Vagina (tissue), 2 donors: ENCODE measurements at regions not wholly inside any gene's neighbourhood (a gene's known extent, or its start where the extent isn't known, plus 50 kb on each side); places are given as distances from the start of the nearest gene placed in this dataset.
"Not testable (repeated sequence)": the region's sequence is repeated elsewhere in the genome, so short reads cannot be mapped to it uniquely, and the experiment has no call there.

ENCODE experiments used
- DNase-seq, 2 donors: peaks; one replicate each; pipeline ENCODE4 v3.0.0-alpha.2; 2017; ENCODE audit errors: extremely low spot score in 2 of 2
- H3K27ac ChIP-seq: fragments of 200-600 bp; sonication (generic); one replicate; pipeline ENCODE4 v1.5.1; 2019
- H3K27me3 ChIP-seq: fragments of 200-600 bp; sonication (generic); one replicate; pipeline ENCODE4 v1.5.1; 2019
- H3K36me3 ChIP-seq, 2 donors: fragments of 200-600 bp; sonication (generic); one replicate each; pipeline ENCODE4 v1.5.1; 2017 to 2019
- H3K4me1 ChIP-seq: fragments of 200-600 bp; sonication (generic); one replicate; pipeline ENCODE4 v1.5.1; 2019
- H3K4me3 ChIP-seq, 2 donors: fragments of 200-600 bp; sonication (generic); 1 replicate in 1 of 2; 2 replicates in 1 of 2; pipeline ENCODE4 v1.5.1; 2016 to 2019
- H3K9me3 ChIP-seq: fragments of 200-600 bp; sonication (generic); one replicate; pipeline ENCODE4 v1.5.1; 2019
- POLR2A ChIP-seq, 2 donors: fragments of 450-650 bp; IDR thresholded peaks; one replicate each; pipeline ENCODE4 v1.6.1; 2017; ENCODE audit warnings: antibody characterized with exemption in 2 of 2, mild to moderate bottlenecking in 2 of 2, moderate library complexity in 2 of 2
- POLR2AphosphoS5 ChIP-seq, 2 donors: sonication (generic); formaldehyde crosslinking; IDR thresholded peaks; one replicate each; pipeline ENCODE4 v1.9.0; 2017; ENCODE audit warnings: antibody characterized with exemption in 2 of 2, mild to moderate bottlenecking in 2 of 2, low read depth in 1 of 2; ENCODE audit not compliant: insufficient read depth in 1 of 2
- intact Hi-C: fragments of 100-400 bp; cut with DNase I; formaldehyde crosslinking; loops from one replicate; pipeline ENCODE4 v1.15.1; 2023
- TF ChIP-seq, protein P1 (sequence below), 3 experiments: fragments of 450-650 bp in 2 of 3; fragments of 200-600 bp in 1 of 3; sonication (generic) in 1 of 3; IDR thresholded peaks; one replicate each; pipeline ENCODE4 v1.5.1; 2017 to 2019; ENCODE audit warnings: antibody characterized with exemption in 3 of 3, mild to moderate bottlenecking in 2 of 3, moderate library complexity in 2 of 3

DNA sequence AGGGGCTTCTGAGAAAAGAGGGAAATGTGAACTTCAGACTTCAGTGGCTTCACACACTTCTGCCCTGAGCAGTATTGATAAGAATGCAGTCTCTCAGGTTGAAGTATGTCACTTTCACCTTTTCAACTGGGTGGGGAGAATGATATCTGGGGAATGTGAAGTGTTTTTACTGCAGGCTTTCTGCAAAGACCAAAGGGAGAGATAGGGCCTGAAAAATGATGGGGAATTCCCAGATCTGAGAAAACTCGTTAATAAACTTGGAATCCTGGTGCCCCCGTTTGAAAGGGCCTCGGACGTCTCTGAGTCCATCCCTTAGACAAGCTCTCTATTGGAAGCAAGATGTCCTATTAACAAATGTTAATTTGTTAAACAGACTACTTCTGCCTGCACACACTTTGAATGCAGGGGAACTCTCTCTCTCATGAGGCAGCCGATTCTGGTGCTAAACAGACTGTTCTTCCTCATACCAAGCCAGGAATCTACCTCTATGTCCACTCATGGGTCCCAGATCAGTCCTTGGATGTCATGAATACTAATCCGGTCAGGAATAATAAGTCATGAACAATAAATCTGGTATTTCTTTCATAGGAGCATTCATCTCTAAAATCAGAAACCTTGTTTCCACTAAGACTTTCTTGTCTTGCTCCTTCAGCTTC, 193.6 kb downstream of the JCAD start:
- no peak overlapping the region for H3K27ac ChIP-seq
- DNase-seq = no peak
- intact Hi-C loops = no loop called here
- no peaks in the 10 kb centered on the region for H3K27me3 ChIP-seq
- H3K9me3 ChIP-seq = no peaks in the 10 kb centered on the region
- no peak for TF ChIP-seq POLR2AphosphoS5 (IDR thresholded peaks at IDR 0.05; ENCODE audit: insufficient read depth in 1 of 2, low read depth in 1 of 2)
- TF ChIP-seq, protein P1, sequence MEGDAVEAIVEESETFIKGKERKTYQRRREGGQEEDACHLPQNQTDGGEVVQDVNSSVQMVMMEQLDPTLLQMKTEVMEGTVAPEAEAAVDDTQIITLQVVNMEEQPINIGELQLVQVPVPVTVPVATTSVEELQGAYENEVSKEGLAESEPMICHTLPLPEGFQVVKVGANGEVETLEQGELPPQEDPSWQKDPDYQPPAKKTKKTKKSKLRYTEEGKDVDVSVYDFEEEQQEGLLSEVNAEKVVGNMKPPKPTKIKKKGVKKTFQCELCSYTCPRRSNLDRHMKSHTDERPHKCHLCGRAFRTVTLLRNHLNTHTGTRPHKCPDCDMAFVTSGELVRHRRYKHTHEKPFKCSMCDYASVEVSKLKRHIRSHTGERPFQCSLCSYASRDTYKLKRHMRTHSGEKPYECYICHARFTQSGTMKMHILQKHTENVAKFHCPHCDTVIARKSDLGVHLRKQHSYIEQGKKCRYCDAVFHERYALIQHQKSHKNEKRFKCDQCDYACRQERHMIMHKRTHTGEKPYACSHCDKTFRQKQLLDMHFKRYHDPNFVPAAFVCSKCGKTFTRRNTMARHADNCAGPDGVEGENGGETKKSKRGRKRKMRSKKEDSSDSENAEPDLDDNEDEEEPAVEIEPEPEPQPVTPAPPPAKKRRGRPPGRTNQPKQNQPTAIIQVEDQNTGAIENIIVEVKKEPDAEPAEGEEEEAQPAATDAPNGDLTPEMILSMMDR (IDR thresholded peaks at IDR 0.05) = no peak
- TF ChIP-seq POLR2A (IDR thresholded peaks at IDR 0.05) = no peak
- no peaks in the 10 kb centered on the region for H3K36me3 ChIP-seq
- H3K4me1 ChIP-seq = peaks cover 20% of the 10 kb centered on the region
- H3K4me3 ChIP-seq = no peak overlapping the region

DNA sequence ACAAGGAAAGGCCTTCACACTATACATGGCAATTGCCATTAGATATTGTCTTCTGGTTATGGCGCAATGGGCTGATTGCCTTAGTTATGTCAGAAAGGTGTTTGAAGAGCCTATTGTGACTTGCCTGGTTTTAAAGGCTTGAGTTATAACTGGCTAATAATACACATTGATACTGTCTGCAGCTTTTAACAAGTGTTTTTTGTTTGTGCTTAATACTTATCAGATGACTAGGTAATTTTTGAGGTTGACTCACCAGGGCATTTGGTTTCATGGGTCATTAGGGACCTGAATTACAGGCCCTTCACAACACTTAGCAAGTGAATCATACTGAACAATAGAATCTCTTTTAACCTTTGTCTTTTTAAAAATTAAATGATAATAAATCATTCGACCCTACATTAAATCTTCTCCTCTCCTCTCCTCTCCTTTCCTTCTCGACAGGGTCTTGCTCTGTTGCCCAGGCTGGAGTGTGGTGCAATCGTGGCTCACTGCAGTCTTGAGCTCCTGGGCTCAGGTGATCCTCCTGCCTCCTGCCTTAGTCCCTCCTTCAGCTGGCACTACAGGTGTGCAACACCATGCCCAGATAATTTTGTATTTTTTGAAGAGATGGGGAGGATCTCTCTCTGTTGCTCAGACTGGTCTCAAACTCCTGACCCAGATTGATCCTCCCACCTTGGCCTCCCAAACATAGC, 196.3 kb downstream of the JCAD start:
- H3K27ac ChIP-seq = no peak overlapping the region
- H3K4me1 ChIP-seq = peaks cover 47% of the 10 kb centered on the region
- no peaks in the 10 kb centered on the region for H3K36me3 ChIP-seq
- H3K27me3 ChIP-seq = no peaks in the 10 kb centered on the region
- TF ChIP-seq POLR2AphosphoS5 (IDR thresholded peaks at IDR 0.05; ENCODE audit: insufficient read depth in 1 of 2, low read depth in 1 of 2) (peak in 1 of 2 donors; percentile 43), POLR2A (IDR thresholded peaks at IDR 0.05) (no peak)
- TF ChIP-seq, protein P1 (IDR thresholded peaks at IDR 0.05) = no peak
- intact Hi-C loops = no loop called here
- H3K4me3 ChIP-seq = no peak overlapping the region
- no peaks in the 10 kb centered on the region for H3K9me3 ChIP-seq
- DNase-seq = no peak

DNA sequence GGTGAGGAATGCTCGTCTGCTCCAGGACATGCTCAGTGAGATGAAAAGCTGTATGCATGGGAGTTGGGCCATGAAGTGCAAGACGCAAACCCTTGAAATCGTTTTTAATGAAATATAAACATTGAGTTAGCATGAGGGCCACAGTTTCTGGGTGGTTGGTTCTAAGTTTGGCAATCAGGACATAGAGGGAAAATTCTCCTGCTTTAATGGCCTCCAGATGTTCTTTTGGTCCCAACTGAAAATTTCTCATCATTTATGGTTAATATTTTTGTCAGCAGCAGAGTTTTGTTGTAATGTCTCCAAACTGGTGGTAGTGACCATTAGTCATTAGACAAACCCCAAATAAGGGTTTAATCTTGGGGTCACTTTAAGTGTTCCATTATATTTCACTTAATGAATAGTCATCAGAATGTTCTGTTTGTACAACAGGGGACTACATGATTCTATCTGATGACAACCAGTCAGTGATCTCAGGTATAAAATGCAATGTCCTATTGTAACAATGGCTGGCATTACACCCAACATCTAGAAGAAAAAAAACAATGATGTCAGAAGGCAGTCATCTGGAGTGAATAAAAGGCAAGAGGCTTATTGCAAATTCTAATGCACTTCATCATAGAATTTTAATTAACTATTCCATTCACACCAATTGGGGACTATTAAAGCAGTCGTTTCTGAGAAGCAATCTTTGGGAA, 197.4 kb downstream of the JCAD start:
- TF ChIP-seq POLR2AphosphoS5 (IDR thresholded peaks at IDR 0.05; ENCODE audit: insufficient read depth in 1 of 2, low read depth in 1 of 2) (no peak), POLR2A (IDR thresholded peaks at IDR 0.05) (no peak)
- TF ChIP-seq, protein P1 (IDR thresholded peaks at IDR 0.05) = no peak
- Histone ChIP-seq H3K27ac (no peak overlapping the region), H3K4me1 (peaks cover 52% of the 10 kb centered on the region), H3K4me3 (no peak overlapping the region), H3K9me3 (no peaks in the 10 kb centered on the region), H3K36me3 (no peaks in the 10 kb centered on the region), H3K27me3 (no peaks in the 10 kb centered on the region)
- no peak for DNase-seq
- intact Hi-C loops = no loop called here

DNA sequence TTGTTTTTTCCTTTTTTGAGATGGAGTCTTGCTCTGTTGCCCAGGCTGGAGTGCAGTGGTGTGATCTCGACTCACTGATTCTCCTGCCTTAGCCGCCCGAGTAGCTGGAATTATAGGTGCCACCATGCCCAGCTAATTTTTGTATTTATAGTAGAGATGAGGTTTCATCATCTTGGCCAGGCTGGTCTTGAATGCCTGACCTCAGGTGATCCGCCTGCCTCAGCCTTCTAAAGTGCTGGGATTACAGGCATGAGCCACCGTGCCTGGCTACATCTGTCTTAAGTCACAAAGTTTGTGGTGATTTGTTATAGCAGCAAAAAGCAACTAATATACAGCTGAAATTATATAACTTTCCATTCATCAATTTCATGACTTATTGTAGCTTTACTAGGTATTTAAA, 198.2 kb downstream of the JCAD start:
- H3K9me3 ChIP-seq, H3K4me3 ChIP-seq, intact Hi-C loops, DNase-seq, H3K27ac ChIP-seq, H3K27me3 ChIP-seq, H3K36me3 ChIP-seq: not testable (repeated sequence)
- peaks cover 52% of the 10 kb centered on the region for H3K4me1 ChIP-seq

DNA sequence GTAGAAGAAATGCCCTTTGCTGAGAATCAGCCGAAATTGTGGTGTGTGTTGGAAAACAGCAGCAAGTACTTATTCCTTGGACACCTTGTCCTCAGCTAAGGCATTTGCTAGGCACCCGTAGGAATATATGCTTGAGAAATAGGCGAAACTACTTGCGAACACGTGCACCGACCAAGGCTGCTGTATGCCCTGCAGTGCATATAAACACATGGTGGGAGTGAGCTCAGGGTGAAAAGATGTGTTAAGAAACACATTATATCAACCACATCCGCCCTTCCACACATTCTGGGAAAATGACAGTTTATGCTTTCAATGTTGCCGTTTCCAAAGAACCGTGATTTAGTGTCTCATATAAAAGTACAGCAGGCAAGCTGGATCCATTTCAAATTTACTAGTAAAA, 199.2 kb downstream of the JCAD start:
- Histone ChIP-seq H3K9me3 (no peaks in the 10 kb centered on the region), H3K27ac (peak overlapping the region; percentile 44), H3K27me3 (no peaks in the 10 kb centered on the region), H3K36me3 (no peaks in the 10 kb centered on the region), H3K4me3 (no peak overlapping the region), H3K4me1 (peaks cover 54% of the 10 kb centered on the region)
- intact Hi-C loops = no loop called here
- TF ChIP-seq, protein P1 (IDR thresholded peaks at IDR 0.05) = no peak
- no peak for TF ChIP-seq POLR2AphosphoS5 (IDR thresholded peaks at IDR 0.05; ENCODE audit: insufficient read depth in 1 of 2, low read depth in 1 of 2)
- TF ChIP-seq POLR2A (IDR thresholded peaks at IDR 0.05) = no peak
- no peak for DNase-seq
